MM.1S (cell line): ENCODE measurements at regions not wholly inside any gene's neighbourhood (a gene's known extent, or its start where the extent isn't known, plus 50 kb on each side); places are given as distances from the start of the nearest gene placed in this dataset.

Source experiments
- DNase-seq: peaks from one replicate; pipeline ENCODE4 v3.0.0-alpha.2; 2015
- H2AFZ ChIP-seq: fragments of 300-600 bp; sonication (generic); 2 replicates; pipeline ENCODE4 v1.6.0; 2016; ENCODE audit warnings: antibody characterized with exemption, low read length
- H3F3A ChIP-seq: fragments of 300-600 bp; sonication (generic); 2 replicates; pipeline ENCODE4 v1.6.1; 2016; ENCODE audit warnings: mild to moderate bottlenecking, antibody characterized with exemption, low read length, moderate library complexity, mixed read lengths; ENCODE audit not compliant: insufficient read depth
- H3K27ac ChIP-seq: fragments of 300-600 bp; sonication (generic); 2 replicates; pipeline ENCODE4 v1.5.1; 2016; ENCODE audit warnings: mild to moderate bottlenecking, low read length
- H3K27me3 ChIP-seq: fragments of 300-600 bp; sonication (generic); replicated peaks from 2 replicates; pipeline ENCODE4 v1.6.0; 2016; ENCODE audit warnings: low read length; ENCODE audit not compliant: insufficient read depth
- H3K36me3 ChIP-seq: fragments of 300-600 bp; sonication (generic); replicated peaks from 2 replicates; pipeline ENCODE4 v1.6.1; 2016; ENCODE audit warnings: mild to moderate bottlenecking, low read length, mixed read lengths; ENCODE audit not compliant: insufficient read depth
- H3K4me1 ChIP-seq: fragments of 300-600 bp; sonication (generic); 2 replicates; pipeline ENCODE4 v1.6.1; 2016; ENCODE audit warnings: low read length, mixed read lengths
- H3K4me2 ChIP-seq: fragments of 300-600 bp; sonication (generic); 2 replicates; pipeline ENCODE4 v1.6.0; 2016; ENCODE audit warnings: low read depth, low read length
- H3K4me3 ChIP-seq: fragments of 300-600 bp; sonication (generic); 2 replicates; pipeline ENCODE4 v1.5.1; 2016; ENCODE audit warnings: low read length, mixed read lengths
- H3K79me2 ChIP-seq: fragments of 300-600 bp; sonication (generic); 2 replicates; pipeline ENCODE4 v1.6.1; 2016; ENCODE audit warnings: mixed run types, low read length, mixed read lengths
- H3K9ac ChIP-seq: fragments of 300-600 bp; sonication (generic); 2 replicates; pipeline ENCODE4 v1.6.1; 2016; ENCODE audit warnings: low read length, mixed read lengths
- H3K9me2 ChIP-seq: fragments of 300-600 bp; sonication (generic); replicated peaks from 2 replicates; pipeline ENCODE4 v1.6.1; 2016; ENCODE audit warnings: mild to moderate bottlenecking, low read length, mixed read lengths; ENCODE audit not compliant: insufficient read depth
- H3K9me3 ChIP-seq: fragments of 300-600 bp; sonication (generic); replicated peaks from 2 replicates; pipeline ENCODE4 v1.6.1; 2016; ENCODE audit warnings: mild to moderate bottlenecking, low read length, mixed read lengths; ENCODE audit not compliant: insufficient read depth
- H4K20me1 ChIP-seq: fragments of 300-600 bp; sonication (generic); 2 replicates; pipeline ENCODE4 v1.6.1; 2016; ENCODE audit warnings: mild to moderate bottlenecking, low read length, moderate library complexity, mixed read lengths; ENCODE audit not compliant: insufficient read depth
- EZH2 ChIP-seq: fragments of 300-600 bp; sonication (generic); optimal IDR thresholded peaks from 2 replicates; pipeline ENCODE3; 2017; ENCODE audit warnings: low read depth, mild to moderate bottlenecking, antibody characterized with exemption, low read length, mixed read lengths
- EZH2phosphoT487 ChIP-seq: fragments of 300-600 bp; sonication (generic); IDR thresholded peaks from 2 replicates; pipeline ENCODE4 v1.6.1; 2018; ENCODE audit warnings: antibody characterized with exemption, low read length
- TF ChIP-seq, protein P1 (sequence below): fragments of 300-600 bp; sonication (generic); IDR thresholded peaks from 2 replicates; pipeline ENCODE4 v1.5.1; 2016; ENCODE audit warnings: antibody characterized with exemption, low read length, mixed read lengths

GRCh38 chr20:12955611-12956010 lies 53.2 kb upstream of the SPTLC3 start:
- no peaks in the 10 kb centered on the region for H3K9me2 ChIP-seq
- no peak for DNase-seq
- no peaks in the 10 kb centered on the region for H3K27me3 ChIP-seq
- no peak overlapping the region for H3K4me3 ChIP-seq
- no peak overlapping the region for H2AFZ ChIP-seq
- no peaks in the 10 kb centered on the region for H3K4me1 ChIP-seq
- H3K9ac ChIP-seq = no peak overlapping the region
- H3K4me2 ChIP-seq = no peak overlapping the region
- H3F3A ChIP-seq = no peaks in the 10 kb centered on the region
- no peak overlapping the region for H3K27ac ChIP-seq
- no peaks in the 10 kb centered on the region for H4K20me1 ChIP-seq
- no peak for TF ChIP-seq EZH2
- TF ChIP-seq EZH2phosphoT487 = no peak
- TF ChIP-seq, protein P1, sequence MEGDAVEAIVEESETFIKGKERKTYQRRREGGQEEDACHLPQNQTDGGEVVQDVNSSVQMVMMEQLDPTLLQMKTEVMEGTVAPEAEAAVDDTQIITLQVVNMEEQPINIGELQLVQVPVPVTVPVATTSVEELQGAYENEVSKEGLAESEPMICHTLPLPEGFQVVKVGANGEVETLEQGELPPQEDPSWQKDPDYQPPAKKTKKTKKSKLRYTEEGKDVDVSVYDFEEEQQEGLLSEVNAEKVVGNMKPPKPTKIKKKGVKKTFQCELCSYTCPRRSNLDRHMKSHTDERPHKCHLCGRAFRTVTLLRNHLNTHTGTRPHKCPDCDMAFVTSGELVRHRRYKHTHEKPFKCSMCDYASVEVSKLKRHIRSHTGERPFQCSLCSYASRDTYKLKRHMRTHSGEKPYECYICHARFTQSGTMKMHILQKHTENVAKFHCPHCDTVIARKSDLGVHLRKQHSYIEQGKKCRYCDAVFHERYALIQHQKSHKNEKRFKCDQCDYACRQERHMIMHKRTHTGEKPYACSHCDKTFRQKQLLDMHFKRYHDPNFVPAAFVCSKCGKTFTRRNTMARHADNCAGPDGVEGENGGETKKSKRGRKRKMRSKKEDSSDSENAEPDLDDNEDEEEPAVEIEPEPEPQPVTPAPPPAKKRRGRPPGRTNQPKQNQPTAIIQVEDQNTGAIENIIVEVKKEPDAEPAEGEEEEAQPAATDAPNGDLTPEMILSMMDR = no peak
- H3K79me2 ChIP-seq = no peaks in the 10 kb centered on the region
- H3K36me3 ChIP-seq = no peaks in the 10 kb centered on the region
- H3K9me3 ChIP-seq = no peaks in the 10 kb centered on the region

DNA sequence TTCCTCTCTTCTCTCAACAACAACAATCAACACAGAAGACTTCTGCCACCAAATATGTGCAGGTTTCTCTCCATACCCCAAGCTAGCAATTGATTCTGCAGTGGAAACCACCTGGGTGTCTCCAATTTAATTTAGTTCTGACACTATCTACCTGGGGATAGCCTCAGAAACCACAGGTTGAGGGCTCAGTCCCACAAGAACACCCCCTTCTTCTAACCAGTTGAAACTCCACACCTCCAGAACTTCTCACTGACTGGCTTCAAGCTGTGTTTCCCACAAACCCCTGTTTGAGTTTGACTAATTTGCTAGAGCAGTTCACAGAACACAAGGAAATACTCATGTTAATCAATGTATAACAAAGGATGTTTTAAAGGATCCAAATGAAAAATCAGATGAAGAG lies 52.5 kb upstream of the SPTLC3 start:
- Histone ChIP-seq H3K9me2 (no peaks in the 10 kb centered on the region), H3F3A (no peaks in the 10 kb centered on the region)

GRCh38 chr20:12957968-12958367 lies 50.8 kb upstream of the SPTLC3 start:
- no peaks in the 10 kb centered on the region for H3K4me1 ChIP-seq
- DNase-seq = no peak
- H3K27me3 ChIP-seq = no peaks in the 10 kb centered on the region

More for the DNA sequence above, 52.5 kb upstream of the SPTLC3 start:
- no peaks in the 10 kb centered on the region for H3K27me3 ChIP-seq
- H3K4me2 ChIP-seq = no peak overlapping the region
- H3K4me3 ChIP-seq = no peak overlapping the region
- no peaks in the 10 kb centered on the region for H3K4me1 ChIP-seq
- no peaks in the 10 kb centered on the region for H4K20me1 ChIP-seq
- no peak overlapping the region for H2AFZ ChIP-seq
- no peak for TF ChIP-seq EZH2phosphoT487
- TF ChIP-seq, protein P1 = no peak
- no peak for TF ChIP-seq EZH2
- no peak overlapping the region for H3K27ac ChIP-seq
- H3K9me3 ChIP-seq = no peaks in the 10 kb centered on the region
- no peaks in the 10 kb centered on the region for H3K36me3 ChIP-seq
- DNase-seq = peak; percentile 7
- no peak overlapping the region for H3K9ac ChIP-seq
- no peaks in the 10 kb centered on the region for H3K79me2 ChIP-seq

More at GRCh38 chr20:12957968-12958367, 50.8 kb upstream of the SPTLC3 start:
- H3K9me3 ChIP-seq = no peaks in the 10 kb centered on the region
- H3K9me2 ChIP-seq = no peaks in the 10 kb centered on the region
- no peaks in the 10 kb centered on the region for H3K79me2 ChIP-seq
- no peak overlapping the region for H3K4me3 ChIP-seq
- no peaks in the 10 kb centered on the region for H4K20me1 ChIP-seq
- H2AFZ ChIP-seq = no peak overlapping the region
- TF ChIP-seq EZH2phosphoT487 = no peak
- TF ChIP-seq, protein P1 = no peak
- no peak for TF ChIP-seq EZH2
- H3K27ac ChIP-seq = no peak overlapping the region
- H3F3A ChIP-seq = no peaks in the 10 kb centered on the region
- no peak overlapping the region for H3K4me2 ChIP-seq
- H3K36me3 ChIP-seq = no peaks in the 10 kb centered on the region
- no peak overlapping the region for H3K9ac ChIP-seq
